Activated CD4-positive, alpha-beta T cell treated with anti-CD3 and anti-CD28 coated beads, Interleukin-2, amount 50 U/mL, for 4 hours (primary cell): ENCODE measurements at regions not wholly inside any gene's neighbourhood (a gene's known extent, or its start where the extent isn't known, plus 50 kb on each side); places are given as distances from the start of the nearest gene placed in this dataset.

ENCODE experiments used
- DNase-seq, 2 experiments: peaks; one replicate each; pipeline ENCODE4 v3.0.0-alpha.2; 2020

DNA sequence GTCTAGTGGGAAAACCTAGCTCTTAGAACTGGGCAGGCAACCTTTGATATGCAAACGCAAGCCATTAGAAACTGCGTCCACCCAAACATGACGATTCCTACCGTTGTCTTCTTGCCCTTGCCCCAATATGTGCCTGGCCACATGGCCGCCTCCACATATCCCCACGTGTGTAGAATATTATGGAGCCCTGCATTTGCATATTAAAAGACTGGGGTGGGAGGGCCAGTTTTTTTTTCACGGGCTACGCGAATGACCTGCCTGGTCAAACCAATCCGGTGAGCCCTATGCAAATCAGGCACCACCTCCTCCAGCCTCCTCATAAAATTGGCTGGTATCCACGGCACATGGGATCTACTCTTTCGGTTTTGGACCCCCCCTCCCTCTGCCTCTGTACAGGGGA is 381.0 kb upstream of the RGMA start:
- DNase-seq = no peak

- no peak for DNase-seq
Observed at GRCh38 chr15:93467337-93467736, 378.3 kb upstream of the RGMA start.

DNA sequence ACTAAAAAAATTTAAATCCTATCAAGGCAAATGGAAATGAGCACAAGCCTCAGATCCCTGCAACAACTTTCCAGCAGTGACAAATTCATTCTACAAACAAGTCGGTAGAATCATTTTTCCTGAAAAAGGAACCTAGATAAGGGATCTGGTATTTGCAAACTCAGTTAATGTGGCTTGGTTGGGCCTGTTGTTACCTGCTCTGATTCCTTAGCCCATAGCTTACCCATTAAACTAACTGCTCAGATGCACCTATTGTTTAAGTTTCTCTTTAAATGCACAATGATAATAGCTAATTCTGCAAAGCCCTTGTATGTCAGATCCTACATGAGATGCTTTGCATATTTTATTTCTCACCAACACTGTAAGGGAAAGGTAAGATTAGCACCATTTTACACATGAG is 377.4 kb upstream of the RGMA start:
- DNase-seq = no peak

GRCh38 chr15:93462690-93463089 is 373.7 kb upstream of the RGMA start:
- no peak for DNase-seq

- no peak for DNase-seq
Observed at GRCh38 chr15:93460717-93461116, 371.7 kb upstream of the RGMA start.

DNA sequence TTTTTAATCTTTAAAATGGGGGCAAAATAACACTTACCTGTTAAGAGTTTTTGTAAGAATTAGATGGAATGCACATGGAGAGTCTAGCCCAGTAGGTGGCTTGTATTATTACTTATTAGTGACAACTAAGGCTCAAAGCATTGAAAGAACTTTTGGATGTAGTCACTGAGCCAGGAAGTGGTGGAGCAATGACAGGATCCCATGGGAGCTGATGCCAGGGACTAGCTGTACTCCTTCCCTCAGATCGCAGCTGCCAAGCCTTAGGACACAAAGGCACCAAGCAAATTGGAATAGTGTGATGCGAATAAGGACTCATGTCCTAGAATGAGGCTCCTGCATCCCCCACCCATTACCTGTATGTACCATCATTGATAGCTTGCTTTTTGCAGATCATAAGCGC is 370.4 kb upstream of the RGMA start:
- no peak for DNase-seq

GRCh38 chr15:93458597-93458996 is 369.6 kb upstream of the RGMA start:
- DNase-seq = no peak

DNA sequence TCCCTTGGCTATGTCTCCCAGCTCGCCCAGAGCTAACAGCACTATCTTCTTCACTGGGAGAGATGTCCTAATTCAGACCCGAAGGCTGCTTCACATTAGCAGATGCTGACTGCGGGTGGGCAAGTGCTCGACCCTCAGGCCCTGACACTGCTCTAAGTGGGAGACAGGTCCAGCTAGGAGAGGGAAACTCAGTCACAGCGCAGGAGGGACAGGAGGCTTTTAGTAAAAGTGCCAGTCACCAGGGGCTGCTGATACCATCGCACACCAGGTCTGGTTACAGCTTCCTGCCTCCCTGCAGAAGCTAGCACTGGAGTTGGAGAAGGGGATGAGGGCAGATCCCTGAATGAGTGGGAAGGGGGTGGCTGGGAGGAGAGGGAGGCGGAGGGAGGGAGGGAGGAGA is 365.8 kb upstream of the RGMA start:
- DNase-seq = no peak

GRCh38 chr15:93452537-93453211 is 363.7 kb upstream of the RGMA start:
- no peak for DNase-seq

GRCh38 chr15:93451822-93452221 is 362.8 kb upstream of the RGMA start:
- no peak for DNase-seq

DNA sequence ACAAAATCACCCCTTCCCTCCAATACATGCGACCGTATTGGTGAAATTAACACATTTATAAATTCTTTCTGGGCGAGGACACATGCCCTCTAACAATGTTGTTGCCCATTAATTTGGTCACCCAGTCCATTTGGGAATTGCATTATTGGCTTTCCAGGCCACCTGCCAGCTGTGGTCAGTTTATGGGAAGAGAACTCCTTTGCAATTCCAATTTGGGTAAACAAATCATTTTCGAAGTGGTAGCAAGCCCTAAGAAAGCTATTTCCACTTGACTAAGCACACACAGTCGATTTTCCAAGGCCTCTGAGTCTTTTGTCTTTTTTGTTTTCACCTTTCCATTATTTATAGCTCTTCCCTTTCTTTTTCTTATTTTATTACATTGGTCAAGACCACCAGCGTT is 362.3 kb upstream of the RGMA start:
- no peak for DNase-seq

- DNase-seq = no peak
Observed at GRCh38 chr15:93449798-93450197, 360.8 kb upstream of the RGMA start.

GRCh38 chr15:93438310-93438709 is 349.3 kb upstream of the RGMA start:
- no peak for DNase-seq

DNA sequence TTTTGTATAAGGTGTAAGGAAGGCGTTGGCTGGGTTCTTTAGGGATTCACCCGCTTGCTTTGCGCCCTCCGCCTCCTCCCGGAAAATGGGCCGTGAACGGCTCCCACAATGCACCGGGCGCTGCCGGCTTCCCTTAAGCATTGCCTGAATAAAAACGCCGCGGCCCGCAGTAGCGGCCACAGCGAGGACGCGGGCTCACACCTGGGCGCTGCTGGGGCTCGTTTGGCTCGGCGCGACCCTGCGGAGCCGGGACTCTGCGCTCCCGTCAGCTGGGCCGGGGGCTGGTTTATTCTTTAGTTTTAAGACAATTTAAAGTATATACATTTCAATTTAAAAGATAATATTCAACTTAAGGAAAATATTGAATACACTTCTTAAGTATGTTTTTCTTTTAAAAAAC is 343.5 kb upstream of the RGMA start:
- DNase-seq = no peak

- no peak for DNase-seq
Observed at GRCh38 chr15:93428807-93429351, 339.9 kb upstream of the RGMA start.

- no peak for DNase-seq
Observed at GRCh38 chr15:93428150-93428549, 339.1 kb upstream of the RGMA start.

DNA sequence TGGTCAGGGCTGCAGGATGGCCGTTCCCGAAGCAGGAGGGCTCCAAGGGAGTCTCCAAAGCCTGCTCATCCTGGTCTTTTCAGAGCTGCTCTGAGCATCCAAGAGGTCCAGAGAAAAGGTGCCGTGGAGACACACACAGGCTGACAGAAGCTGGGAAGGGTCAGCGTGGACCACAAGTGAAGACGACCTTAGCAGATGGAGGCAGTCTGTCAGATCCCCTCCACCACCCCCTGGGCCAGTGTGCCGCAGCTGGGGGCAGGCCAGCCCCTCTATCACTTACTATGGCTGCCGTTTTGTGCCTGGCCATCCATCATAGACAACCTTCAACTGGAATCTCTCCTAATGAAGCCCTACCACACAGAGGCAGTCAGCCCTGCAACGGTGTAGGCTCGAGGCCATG is 335.1 kb upstream of the RGMA start:
- DNase-seq = no peak

DNA sequence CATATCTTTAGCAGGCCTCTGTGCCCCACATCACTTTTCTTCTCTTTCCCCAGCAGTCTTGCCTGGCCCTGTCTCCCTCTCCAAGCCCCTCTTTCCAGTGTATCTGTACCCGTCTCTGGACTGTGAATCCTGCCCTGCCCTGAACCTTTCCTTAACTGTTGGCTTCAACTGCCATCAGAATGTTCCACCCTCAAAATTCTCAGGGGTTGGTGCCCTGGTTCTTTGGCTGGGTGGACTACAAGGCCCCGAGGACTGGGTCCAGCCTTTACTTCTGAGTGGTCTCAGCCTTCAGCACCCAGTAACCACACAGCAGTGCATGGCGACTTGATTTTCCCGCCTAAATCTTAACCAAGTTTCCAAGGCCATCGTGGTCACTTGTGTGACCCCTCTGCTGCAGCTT is 333.5 kb upstream of the RGMA start:
- no peak for DNase-seq

DNA sequence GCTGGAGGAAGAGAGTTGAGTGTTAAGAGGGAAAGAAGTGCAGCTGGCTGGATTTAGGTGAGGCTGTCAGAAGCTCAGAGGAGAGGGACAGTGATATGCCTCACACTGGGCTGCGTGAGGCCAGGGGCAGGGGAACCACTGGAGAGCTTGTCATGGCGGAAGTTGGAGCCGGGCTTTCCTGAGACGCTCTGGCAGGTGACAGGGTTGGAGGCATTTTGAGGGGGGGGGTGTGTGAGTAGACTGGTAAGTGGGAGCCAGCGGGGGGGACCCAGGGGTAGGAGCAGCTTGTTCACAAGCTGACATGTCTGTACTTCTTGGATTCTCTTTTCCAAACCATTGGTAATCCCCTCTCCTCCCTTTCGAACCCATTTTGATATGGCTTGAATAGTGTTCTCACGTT is 331.5 kb upstream of the RGMA start:
- DNase-seq = no peak

DNA sequence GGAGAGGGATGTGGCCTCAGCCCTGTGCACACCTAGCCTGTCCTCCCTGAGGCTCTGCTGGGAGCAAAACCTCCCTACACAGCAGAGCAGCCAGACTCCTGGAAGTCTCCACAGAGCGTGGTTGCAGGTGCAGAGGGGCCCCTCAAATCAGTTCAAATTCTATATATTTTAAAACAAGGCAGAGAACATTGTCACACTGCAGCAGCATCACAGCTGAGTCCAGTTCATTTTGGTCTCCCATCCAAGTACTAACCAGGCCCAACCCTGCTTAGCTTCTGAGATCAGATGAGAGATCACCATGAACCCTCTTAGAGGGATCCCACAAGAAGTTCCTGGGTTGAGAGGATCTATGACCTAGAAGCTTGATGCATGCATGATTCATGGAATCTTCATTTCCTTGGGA is 331.0 kb upstream of the RGMA start:
- DNase-seq = no peak

DNA sequence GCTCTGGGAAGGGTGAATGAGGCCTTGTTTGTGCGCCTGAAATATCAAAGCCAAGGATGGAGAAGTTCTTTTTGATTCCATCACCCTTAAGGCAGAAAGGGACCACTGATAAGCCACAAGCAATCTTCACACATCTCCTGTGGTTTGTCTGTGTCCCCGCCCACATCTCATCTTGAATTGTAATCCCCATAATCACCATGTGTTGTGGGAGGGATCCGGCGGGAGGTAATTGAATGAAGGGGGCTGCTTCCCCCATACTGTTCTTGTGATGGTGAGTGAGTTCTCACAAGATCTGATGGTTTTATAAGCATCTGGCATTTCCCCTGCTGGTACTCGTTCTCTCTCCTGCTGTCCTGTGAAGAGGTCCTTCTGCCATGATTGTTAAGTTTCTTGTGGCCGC is 329.6 kb upstream of the RGMA start:
- no peak for DNase-seq

DNA sequence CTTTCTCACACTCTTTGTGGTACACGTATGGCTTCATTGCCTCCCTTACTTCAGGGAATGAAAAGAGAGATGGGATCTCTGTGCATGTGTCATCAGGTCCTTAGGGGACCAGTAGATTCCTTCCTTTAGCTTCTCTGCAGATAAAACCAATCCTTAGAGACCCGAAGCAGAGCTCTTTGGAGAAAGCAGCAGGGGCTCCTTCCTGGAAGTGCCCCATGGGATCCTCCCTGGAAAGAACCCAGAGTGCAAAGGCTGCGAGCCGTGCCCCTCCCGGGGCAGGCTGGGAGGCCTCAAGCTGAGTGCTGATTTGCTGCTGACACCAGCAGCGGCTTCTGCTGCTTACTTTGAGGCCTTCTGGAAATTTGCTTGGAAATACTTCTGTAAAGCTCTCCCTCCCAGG is 328.6 kb upstream of the RGMA start:
- DNase-seq = no peak

DNA sequence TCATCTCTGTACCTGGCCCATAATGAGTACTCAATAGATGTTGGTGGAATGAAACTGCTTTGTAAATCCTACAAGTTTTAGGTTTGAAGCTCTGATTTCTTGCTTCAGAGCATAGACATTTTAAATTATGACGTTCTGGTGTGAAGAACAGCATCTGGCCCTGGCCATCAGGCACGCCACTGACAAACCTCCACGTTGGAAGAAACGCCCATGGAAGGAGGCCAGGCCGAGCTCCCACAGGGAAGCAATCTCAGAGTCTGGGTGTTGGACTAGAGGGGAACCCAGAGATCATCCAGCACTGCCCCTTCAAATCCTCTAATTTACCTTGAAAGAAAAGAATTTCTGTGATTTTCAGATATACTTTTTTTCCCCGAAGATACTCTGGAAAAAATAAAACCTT is 328.1 kb upstream of the RGMA start:
- no peak for DNase-seq

DNA sequence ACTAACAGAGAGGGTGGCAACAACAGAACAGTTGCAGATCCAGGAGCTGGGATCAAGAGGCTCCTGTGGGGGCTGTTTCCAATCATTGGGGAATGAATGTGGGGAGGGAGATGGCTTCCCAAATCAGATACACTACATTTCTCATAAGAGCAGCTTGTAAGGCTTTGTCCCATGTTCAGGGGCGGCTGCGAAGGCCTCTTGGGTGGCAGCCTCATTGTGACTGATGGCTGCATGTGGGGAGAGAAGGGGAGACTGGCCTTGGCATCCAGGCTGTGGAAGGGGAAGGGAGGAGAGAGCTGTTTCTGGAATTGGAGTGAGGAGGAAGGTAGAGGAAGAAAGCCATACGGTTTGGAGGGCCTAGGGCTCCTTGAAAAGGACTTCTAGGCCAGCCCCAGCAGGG is 326.6 kb upstream of the RGMA start:
- no peak for DNase-seq

DNA sequence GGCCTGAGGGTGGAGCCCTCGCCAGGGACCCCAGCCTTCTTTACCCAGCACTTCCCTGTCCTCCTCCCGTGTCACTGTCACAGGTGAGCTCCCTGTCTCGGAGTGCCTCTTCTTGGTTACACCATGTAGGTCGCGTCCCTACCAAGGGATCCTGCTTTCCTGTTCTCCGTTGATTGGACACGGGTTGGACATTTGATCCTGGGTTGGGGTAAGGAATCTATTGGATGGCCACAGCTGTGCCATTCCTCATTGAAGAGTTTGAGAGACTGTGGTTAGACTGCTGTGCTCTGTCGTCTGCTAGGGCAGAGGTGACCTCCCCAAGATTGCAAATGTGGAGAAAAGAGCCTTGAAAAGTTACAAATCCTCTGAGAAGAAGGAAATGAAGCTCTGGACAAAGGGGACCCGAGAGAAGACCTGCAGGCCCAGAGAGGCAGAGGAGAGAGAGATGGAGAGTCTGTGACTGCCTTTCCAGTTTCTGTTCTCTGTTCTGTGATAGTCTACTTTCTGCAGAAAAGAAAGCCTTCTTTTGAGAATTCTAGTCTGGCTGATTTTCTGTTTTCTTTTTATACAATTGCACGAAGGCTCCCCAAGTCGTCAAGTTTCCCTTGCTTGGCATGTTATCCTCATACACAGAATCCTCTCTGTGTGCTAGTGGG is 325.7 kb upstream of the RGMA start:
- DNase-seq = no peak
